Fibroblast of the aortic adventitia (primary cell): ENCODE measurements at regions not wholly inside any gene's neighbourhood (a gene's known extent, or its start where the extent isn't known, plus 50 kb on each side); places are given as distances from the start of the nearest gene placed in this dataset.
A peak's percentile ranks its signal among the peaks of the same experiment; 100 is the strongest.

Experiments used
- DNase-seq: peaks from one replicate; pipeline ENCODE4 v3.0.0-alpha.2; 2010; ENCODE audit warnings: low read depth
- H3K4me3 ChIP-seq: 2 replicates; pipeline ENCODE4 v1.5.1; 2011; ENCODE audit warnings: low read depth, mild to moderate bottlenecking, control low read depth, low read length, moderate library complexity
- TF ChIP-seq, protein P1 (sequence below): IDR thresholded peaks from 2 replicates; pipeline ENCODE4 v1.5.1; 2011; ENCODE audit warnings: mild to moderate bottlenecking, low read length, control low read depth, inconsistent platforms; ENCODE audit not compliant: insufficient read depth

DNA sequence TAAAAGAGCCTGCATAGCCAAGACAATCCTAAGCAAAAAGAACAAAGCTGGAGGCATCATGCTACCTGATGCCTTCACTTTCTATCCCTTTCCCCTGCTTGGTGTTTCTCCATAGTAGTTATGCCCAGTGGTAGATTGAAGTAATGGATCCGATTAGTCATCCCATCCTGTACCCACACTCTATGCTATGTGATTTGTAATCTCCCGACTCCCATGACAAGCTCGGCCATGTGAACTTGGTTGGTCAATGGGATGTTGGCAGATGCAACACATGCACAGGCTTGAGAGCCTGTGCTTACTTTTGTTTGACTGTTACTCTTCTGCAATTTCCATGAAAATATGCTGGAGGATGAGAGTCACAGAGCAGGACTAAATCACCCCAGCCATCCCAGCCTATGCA is 334.9 kb upstream of the DPH6 start:
- DNase-seq, result no peak
- TF ChIP-seq, protein P1, sequence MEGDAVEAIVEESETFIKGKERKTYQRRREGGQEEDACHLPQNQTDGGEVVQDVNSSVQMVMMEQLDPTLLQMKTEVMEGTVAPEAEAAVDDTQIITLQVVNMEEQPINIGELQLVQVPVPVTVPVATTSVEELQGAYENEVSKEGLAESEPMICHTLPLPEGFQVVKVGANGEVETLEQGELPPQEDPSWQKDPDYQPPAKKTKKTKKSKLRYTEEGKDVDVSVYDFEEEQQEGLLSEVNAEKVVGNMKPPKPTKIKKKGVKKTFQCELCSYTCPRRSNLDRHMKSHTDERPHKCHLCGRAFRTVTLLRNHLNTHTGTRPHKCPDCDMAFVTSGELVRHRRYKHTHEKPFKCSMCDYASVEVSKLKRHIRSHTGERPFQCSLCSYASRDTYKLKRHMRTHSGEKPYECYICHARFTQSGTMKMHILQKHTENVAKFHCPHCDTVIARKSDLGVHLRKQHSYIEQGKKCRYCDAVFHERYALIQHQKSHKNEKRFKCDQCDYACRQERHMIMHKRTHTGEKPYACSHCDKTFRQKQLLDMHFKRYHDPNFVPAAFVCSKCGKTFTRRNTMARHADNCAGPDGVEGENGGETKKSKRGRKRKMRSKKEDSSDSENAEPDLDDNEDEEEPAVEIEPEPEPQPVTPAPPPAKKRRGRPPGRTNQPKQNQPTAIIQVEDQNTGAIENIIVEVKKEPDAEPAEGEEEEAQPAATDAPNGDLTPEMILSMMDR, result no peak
- no peak overlapping the region for H3K4me3 ChIP-seq

DNA sequence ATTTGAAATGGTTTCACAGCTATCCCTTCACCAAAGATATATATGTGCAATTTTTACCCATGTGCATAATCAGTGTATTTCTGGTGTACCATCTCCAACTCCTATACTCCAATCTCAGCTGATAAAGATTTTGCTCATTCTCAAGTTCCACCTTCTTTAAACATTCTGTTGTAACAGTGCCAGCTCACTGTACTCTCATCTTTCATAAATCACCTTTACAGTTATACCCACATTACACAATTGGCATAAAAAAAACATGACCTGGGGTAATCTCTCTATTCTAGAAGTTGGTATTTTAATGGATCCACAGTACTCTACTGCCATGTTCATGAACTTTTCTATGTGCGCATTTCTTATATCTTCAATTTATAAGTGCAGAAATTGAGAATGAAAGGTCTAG is 339.9 kb upstream of the DPH6 start:
- TF ChIP-seq, protein P1, result no peak
- DNase-seq, result no peak
- no peak overlapping the region for H3K4me3 ChIP-seq

DNA sequence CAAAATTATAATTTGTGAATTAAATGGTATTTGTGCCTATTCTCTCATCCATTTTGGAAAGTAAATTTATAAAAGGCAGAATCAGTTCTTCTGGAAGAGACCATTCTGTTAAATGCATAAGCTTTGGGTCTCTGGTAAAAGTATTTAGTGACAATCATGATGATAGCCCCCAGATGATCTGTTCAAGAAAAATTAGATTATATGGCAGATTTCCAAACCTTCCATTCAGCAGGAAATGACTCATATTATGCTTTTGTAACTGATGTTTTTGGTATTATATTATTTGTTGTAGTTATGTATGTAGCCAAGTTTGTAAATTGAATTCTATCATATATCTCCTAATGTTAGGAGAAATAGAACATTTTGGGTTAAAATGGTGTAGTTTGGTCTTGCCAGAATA is 340.8 kb upstream of the DPH6 start:
- H3K4me3 ChIP-seq, result no peak overlapping the region
- DNase-seq, result peak; percentile 13
- TF ChIP-seq, protein P1, result no peak

DNA sequence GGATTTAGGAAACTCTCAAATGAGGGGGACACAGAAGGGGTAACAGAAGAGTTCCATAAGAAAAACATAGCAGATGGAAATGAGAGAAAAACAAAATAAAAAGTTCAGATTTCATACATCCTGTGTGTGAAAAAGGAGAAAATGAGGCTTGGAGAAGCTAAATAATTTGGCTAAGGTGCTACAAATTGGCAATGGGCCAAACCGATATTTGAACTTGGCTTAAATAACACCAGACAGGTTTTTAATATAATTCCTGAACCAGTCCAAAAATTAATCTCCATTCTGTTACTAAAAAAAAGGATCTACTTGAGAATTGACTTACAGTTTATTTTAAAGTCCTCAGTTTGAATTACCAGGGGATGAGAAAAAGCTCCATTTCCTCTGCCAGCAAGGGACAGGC is 342.9 kb upstream of the DPH6 start:
- no peak overlapping the region for H3K4me3 ChIP-seq
- TF ChIP-seq, protein P1, result no peak
- peak; percentile 2 for DNase-seq

DNA sequence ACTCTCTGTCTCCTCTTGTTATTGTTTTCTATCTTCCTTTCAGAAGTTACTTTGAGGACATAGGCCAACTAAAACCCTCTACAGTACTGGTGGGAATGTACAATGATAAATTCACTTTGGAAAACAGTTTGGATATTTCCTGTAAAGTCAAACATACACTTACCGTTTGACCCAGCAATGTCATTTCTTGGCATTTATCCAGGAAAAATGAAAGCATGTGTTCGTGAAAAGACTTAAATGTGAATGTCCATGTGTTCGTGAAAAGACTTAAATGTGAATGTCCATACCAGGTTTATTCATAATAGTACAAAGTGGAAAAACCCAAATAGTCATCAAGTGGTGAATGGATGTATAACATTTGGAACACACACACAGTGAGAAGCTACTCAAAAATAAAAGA is 361.5 kb upstream of the DPH6 start:
- DNase-seq, result no peak
- H3K4me3 ChIP-seq, result no peak overlapping the region
- TF ChIP-seq, protein P1, result no peak

DNA sequence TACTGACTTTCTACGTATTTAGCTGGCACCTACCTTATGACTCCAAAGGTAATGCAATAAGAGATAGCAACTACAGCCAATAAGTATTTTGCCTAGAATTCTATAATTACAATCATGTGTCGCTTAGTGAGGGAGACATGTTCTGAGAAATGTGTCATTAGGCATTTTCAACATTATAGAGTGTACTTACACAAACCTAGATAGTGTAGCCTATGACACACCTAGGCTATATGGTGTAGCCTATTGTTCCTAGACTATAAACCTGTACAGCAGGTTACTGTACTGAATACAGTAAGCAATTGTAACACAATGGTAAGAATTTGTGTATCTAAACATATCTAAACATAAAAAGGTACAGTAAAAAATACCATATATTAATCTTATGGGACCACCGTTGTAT is 363.4 kb upstream of the DPH6 start:
- TF ChIP-seq, protein P1, result no peak
- H3K4me3 ChIP-seq, result no peak overlapping the region
- DNase-seq, result no peak

DNA sequence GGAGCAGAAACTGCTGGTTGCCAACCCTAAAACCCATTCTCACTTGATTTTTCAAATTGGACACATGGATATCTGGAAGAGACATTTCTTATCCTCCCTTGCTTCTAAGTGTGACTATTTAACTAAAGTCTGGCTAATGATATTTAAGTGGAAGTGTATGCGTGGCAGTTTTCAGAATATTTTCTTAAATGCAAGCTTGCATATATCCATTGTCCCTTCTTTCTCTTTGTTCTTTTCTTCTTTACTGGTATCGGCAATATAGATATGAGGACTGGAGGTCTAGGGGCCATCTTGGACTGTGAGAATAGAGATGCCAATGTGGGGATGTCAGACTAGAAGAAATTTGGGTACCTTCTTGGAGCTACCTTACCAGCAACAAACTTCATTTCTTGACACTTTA is 364.3 kb upstream of the DPH6 start:
- H3K4me3 ChIP-seq, result no peak overlapping the region
- no peak for DNase-seq
- TF ChIP-seq, protein P1, result no peak
